GM10266 (cell line): ENCODE measurements at regions not wholly inside any gene's neighbourhood (a gene's known extent, or its start where the extent isn't known, plus 50 kb on each side); places are given as distances from the start of the nearest gene placed in this dataset.
"Not testable (repeated sequence)": the region's sequence is repeated elsewhere in the genome, so short reads cannot be mapped to it uniquely, and the experiment has no call there.

ENCODE experiments used
- DNase-seq: peaks from one replicate; pipeline ENCODE4 v3.0.0; 2012; ENCODE audit errors: extremely low spot score
- CTCF ChIP-seq: IDR thresholded peaks from 2 replicates; pipeline ENCODE4 v1.5.1; 2012; ENCODE audit warnings: mild to moderate bottlenecking, low read depth; ENCODE audit not compliant: control insufficient read depth, insufficient read depth; ENCODE audit errors: missing control alignments

- no peak for TF ChIP-seq CTCF
- DNase-seq: no peak
Observed at GRCh38 chr3:5767304-5767703, 579.8 kb downstream of the EDEM1 start.

DNA sequence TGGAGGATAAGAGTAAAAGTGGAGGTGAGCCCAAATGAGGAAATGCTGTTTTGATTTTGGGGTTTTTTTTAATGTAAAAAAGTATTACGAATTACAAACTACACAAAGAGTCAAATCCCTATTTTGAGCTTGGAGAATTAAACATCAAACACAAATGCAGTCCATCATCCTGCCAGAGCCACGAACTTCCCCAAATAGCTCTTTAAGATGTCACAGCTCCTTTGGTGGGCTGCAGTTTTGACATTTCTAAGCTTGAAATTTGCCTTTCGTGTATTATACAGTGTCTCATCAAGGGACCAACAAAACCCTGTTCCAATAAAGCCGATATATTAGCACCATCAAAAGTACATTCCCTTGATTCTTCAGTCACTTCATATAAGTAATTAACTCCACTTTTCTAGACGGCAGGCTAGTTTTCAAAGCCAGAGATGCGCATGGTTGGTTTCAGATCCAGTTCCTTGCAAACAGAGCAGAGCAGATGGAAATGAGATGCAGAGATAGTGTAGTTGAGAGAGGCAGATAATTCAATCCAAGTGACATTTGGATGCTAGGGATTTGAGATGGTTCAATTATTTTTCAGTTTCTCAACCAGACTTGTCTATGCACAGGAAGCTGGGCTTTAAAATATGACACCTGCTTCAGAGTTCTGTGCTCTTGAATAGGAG, 580.9 kb downstream of the EDEM1 start:
- DNase-seq: no peak
- no peak for TF ChIP-seq CTCF

DNA sequence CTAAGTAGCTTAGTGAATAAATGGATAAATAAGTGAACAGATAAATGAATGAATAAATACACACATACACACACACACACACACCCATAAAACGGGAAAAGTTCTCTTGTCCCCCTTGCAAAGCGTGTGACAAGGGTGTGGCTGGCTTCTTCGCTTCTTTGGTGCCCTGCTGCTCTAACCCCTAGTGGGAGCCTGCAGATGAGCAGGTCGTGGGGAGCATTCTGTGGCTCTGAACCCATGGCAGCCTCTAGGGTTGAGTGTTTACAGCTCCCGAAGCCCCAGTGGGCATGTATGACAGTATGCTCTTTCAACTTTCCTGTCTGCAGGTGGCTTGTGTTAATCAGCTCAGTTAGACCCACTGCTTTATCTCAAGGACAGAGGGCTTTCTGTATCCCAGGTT, 582.3 kb downstream of the EDEM1 start:
- no peak for TF ChIP-seq CTCF
- no peak for DNase-seq

GRCh38 chr3:5774337-5774736, 586.8 kb downstream of the EDEM1 start:
- DNase-seq: no peak
- TF ChIP-seq CTCF: no peak

DNA sequence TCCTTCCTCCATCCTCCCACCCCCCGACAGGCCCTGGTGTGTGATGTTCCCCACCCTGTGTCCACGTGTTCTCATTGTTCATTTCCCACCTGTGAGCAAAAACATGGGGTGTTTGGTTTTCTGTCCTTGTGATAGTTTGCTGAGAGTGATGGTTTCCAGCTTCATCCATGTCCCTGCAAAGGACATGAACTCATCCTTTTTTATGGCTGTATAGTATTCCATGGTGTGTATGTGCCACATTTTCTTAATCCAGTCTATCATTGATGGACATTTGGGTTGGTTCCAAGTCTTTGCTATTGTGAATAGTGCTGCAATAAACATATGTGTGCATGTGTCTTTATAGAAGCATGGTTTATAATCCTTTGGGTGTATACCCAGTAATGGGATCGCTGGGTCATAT, 587.6 kb downstream of the EDEM1 start:
- DNase-seq: not testable (repeated sequence)

DNA sequence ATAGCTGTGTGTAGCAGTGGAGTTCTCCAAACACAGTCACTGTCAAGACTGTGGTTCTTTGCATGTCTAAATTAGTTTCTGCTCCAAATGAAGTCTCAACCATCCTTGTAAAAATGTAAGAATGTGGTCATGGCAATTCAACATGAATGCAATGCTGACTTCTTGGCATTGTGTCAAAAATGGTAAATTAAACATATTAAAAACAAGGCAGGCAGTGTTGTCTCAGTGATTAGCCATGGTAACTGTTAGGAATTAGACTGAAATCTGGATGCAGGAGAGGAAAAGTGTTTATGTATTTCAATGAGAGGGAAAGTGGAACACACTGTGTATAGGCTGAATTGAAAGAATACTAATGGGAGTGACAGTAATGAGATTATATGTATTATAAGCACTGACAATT, 597.2 kb downstream of the EDEM1 start:
- no peak for TF ChIP-seq CTCF
- no peak for DNase-seq

GRCh38 chr3:5787861-5788488, 600.5 kb downstream of the EDEM1 start:
- TF ChIP-seq CTCF: no peak
- no peak for DNase-seq
